Right lobe of liver (tissue), 4 donors: ENCODE measurements at regions not wholly inside any gene's neighbourhood (a gene's known extent, or its start where the extent isn't known, plus 50 kb on each side); places are given as distances from the start of the nearest gene placed in this dataset.

Source experiments
- POLR2A ChIP-seq: fragments of 450-650 bp; IDR thresholded peaks from one replicate; pipeline ENCODE4 v1.6.1; 2017; ENCODE audit warnings: antibody characterized with exemption, mild to moderate bottlenecking
- TF ChIP-seq, protein P1 (sequence below), 4 donors: fragments of 200-600 bp in 3 of 4; fragments of 450-650 bp in 1 of 4; IDR thresholded peaks; one replicate each; pipeline versions ENCODE4 v1.5.1 to v1.8.0; 2016 to 2022; ENCODE audit warnings: antibody characterized with exemption in 4 of 4, mild to moderate bottlenecking in 2 of 4
- donor health status: DM: no; HTN: no; CAD: no.
- donor health status: DM: no; HTN: no; CAD: no.
- donor health status: DM: no; HTN: yes; CAD: no.

DNA sequence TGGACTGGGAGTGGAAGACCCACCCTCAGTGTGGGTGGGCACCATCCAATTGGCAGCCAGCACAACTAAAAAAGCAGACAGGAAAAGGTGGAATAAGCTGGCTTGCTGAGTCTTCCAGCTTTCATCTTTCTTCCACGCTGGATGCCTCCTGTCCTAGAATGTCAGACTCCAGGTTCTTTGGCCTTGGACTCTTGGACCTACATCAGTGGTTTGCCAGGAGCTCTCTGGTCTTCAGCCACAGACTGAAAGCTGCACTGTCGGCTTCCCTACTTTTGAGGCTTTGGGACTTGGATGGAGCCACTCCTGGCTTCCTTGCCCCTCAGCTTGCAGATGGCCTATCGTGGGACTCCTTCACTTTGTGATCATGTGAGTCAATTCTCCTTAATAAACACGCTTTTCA, 59.8 kb downstream of the SOX4 start:
- TF ChIP-seq, protein P1, sequence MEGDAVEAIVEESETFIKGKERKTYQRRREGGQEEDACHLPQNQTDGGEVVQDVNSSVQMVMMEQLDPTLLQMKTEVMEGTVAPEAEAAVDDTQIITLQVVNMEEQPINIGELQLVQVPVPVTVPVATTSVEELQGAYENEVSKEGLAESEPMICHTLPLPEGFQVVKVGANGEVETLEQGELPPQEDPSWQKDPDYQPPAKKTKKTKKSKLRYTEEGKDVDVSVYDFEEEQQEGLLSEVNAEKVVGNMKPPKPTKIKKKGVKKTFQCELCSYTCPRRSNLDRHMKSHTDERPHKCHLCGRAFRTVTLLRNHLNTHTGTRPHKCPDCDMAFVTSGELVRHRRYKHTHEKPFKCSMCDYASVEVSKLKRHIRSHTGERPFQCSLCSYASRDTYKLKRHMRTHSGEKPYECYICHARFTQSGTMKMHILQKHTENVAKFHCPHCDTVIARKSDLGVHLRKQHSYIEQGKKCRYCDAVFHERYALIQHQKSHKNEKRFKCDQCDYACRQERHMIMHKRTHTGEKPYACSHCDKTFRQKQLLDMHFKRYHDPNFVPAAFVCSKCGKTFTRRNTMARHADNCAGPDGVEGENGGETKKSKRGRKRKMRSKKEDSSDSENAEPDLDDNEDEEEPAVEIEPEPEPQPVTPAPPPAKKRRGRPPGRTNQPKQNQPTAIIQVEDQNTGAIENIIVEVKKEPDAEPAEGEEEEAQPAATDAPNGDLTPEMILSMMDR (IDR thresholded peaks at IDR 0.05), result no peak
- TF ChIP-seq POLR2A, result no peak
